ENCODE measurements at regions not wholly inside any gene's neighbourhood (a gene's known extent, or its start where the extent isn't known, plus 50 kb on each side); places are given as distances from the start of the nearest gene placed in this dataset.

DNA sequence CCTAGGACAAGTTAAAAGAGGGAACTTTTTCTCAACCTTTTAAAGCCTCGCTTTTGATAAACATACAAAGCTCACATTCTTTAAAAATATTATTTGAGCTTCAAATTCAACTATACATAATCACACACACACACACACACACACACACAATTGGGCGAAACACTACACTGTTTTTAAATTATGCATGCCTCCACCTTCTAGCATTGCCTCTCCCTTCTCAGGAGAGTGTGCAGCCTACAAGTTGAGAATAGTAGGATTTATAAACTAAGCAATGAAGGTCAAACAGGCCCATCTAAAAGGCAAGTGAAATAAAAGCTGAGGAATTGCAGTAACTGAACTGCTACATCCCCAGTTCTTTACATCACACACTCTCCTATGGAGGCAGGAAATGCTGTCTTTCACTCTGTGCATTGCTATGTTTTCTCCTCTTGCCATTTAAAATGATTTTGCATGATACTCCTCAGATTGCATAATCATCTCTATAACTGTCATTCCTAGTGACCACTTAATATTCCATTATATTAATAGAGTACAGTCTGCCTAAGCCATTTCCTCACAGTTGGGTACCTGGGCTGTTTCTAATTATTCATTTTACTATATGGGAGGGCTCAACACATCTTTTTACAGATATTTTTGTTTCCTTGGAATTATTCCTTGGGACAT is 92.5 kb upstream of the KCNE2 start:
- Histone ChIP-seq H3K36me3 (ENCODE audit: control insufficient read depth, insufficient read depth, low read length) (no peaks in the 10 kb centered on the region), H3K4me1 (ENCODE audit: control insufficient read depth, insufficient read depth, low read length) (no peaks in the 10 kb centered on the region), H3K27me3 (ENCODE audit: control insufficient read depth, insufficient read depth, low read length) (no peaks in the 10 kb centered on the region), H3K4me3 (ENCODE audit: low read depth in 2 of 2, low read length in 2 of 2) (no peak overlapping the region), H3K27ac (ENCODE audit: low read length) (no peak overlapping the region), H3K9me3 (ENCODE audit: control insufficient read depth, insufficient read depth, low read depth, low read length) (no peaks in the 10 kb centered on the region)
- TF ChIP-seq POLR2AphosphoS5 (IDR thresholded peaks at IDR 0.05; ENCODE audit: low read depth, low read length) (no peak), SIN3A (IDR thresholded peaks at IDR 0.05; ENCODE audit: borderline replicate concordance, insufficient read depth, low read depth, low read length) (no peak), TCF7L2 (IDR thresholded peaks at IDR 0.05; ENCODE audit: low read depth, low read length) (no peak)
- TF ChIP-seq, protein P1, sequence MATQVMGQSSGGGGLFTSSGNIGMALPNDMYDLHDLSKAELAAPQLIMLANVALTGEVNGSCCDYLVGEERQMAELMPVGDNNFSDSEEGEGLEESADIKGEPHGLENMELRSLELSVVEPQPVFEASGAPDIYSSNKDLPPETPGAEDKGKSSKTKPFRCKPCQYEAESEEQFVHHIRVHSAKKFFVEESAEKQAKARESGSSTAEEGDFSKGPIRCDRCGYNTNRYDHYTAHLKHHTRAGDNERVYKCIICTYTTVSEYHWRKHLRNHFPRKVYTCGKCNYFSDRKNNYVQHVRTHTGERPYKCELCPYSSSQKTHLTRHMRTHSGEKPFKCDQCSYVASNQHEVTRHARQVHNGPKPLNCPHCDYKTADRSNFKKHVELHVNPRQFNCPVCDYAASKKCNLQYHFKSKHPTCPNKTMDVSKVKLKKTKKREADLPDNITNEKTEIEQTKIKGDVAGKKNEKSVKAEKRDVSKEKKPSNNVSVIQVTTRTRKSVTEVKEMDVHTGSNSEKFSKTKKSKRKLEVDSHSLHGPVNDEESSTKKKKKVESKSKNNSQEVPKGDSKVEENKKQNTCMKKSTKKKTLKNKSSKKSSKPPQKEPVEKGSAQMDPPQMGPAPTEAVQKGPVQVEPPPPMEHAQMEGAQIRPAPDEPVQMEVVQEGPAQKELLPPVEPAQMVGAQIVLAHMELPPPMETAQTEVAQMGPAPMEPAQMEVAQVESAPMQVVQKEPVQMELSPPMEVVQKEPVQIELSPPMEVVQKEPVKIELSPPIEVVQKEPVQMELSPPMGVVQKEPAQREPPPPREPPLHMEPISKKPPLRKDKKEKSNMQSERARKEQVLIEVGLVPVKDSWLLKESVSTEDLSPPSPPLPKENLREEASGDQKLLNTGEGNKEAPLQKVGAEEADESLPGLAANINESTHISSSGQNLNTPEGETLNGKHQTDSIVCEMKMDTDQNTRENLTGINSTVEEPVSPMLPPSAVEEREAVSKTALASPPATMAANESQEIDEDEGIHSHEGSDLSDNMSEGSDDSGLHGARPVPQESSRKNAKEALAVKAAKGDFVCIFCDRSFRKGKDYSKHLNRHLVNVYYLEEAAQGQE (IDR thresholded peaks at IDR 0.05; ENCODE audit: insufficient read depth in 1 of 2, low read depth in 2 of 2, low read length in 1 of 2) = no peak
- TF ChIP-seq, protein P2, sequence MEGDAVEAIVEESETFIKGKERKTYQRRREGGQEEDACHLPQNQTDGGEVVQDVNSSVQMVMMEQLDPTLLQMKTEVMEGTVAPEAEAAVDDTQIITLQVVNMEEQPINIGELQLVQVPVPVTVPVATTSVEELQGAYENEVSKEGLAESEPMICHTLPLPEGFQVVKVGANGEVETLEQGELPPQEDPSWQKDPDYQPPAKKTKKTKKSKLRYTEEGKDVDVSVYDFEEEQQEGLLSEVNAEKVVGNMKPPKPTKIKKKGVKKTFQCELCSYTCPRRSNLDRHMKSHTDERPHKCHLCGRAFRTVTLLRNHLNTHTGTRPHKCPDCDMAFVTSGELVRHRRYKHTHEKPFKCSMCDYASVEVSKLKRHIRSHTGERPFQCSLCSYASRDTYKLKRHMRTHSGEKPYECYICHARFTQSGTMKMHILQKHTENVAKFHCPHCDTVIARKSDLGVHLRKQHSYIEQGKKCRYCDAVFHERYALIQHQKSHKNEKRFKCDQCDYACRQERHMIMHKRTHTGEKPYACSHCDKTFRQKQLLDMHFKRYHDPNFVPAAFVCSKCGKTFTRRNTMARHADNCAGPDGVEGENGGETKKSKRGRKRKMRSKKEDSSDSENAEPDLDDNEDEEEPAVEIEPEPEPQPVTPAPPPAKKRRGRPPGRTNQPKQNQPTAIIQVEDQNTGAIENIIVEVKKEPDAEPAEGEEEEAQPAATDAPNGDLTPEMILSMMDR (IDR thresholded peaks at IDR 0.05) = no peak
- DNase-seq (ENCODE audit: low read depth, low spot score) = no peak
- no peak for ATAC-seq
- POLR2A ChIA-PET = no interaction called here
- BruUV-seq (replicated peaks) = no TSS peak
- intact Hi-C loops (cut with micrococcal nuclease; ENCODE audit: unreplicated experiment) = no loop called here
- CTCF ChIA-PET = no interaction called here
- in situ Hi-C loops (cut with HindIII; ENCODE audit: low pct_unique_long_range_greater_than_20kb, low sequenced_read_pairs) = no loop called here

DNA sequence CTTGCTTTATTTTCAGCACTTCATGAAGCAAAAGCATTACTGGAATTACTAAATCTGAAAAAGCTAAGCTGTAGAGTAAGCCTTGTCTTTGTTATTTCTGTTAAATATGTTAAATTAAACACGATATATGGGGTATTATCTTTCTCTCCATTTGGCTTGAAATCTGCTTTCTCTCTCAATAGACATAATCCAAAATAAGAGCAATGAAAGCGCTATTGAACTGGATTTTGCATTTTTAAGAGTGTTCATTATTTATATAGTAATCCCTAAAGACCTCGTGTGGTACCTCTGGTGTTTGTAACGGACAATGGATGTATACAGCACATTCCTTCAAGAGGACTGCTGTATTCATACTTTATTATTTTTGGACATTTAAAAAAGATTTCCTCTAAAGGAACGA is 91.5 kb upstream of the KCNE2 start:
- Histone ChIP-seq H3K4me1 (ENCODE audit: control insufficient read depth, insufficient read depth, low read length) (no peaks in the 10 kb centered on the region), H3K27ac (ENCODE audit: low read length) (no peak overlapping the region), H3K9me3 (ENCODE audit: control insufficient read depth, insufficient read depth, low read depth, low read length) (no peaks in the 10 kb centered on the region), H3K27me3 (ENCODE audit: control insufficient read depth, insufficient read depth, low read length) (no peaks in the 10 kb centered on the region), H3K36me3 (ENCODE audit: control insufficient read depth, insufficient read depth, low read length) (no peaks in the 10 kb centered on the region), H3K4me3 (ENCODE audit: low read depth in 2 of 2, low read length in 2 of 2) (no peak overlapping the region)
- intact Hi-C loops (cut with micrococcal nuclease; ENCODE audit: unreplicated experiment) (no loop called here), in situ Hi-C loops (cut with HindIII; ENCODE audit: low pct_unique_long_range_greater_than_20kb, low sequenced_read_pairs) (no loop called here)
- ATAC-seq = no peak
- no TSS peak for BruUV-seq (replicated peaks)
- ChIA-PET CTCF (no interaction called here), POLR2A (no interaction called here)
- no peak for DNase-seq (ENCODE audit: low read depth, low spot score)
- TF ChIP-seq, protein P2 (IDR thresholded peaks at IDR 0.05) = no peak

Data from Panc1 (cell line).